AG04449 (cell line): ENCODE measurements at regions not wholly inside any gene's neighbourhood (a gene's known extent, or its start where the extent isn't known, plus 50 kb on each side); places are given as distances from the start of the nearest gene placed in this dataset.

ENCODE experiments used
- CTCF ChIA-PET: fragments of 350-600 bp; formaldehyde crosslinking; extraction: SDS; loops from one replicate; lab custom pipeline; 2021; ENCODE audit warnings: antibody characterized with exemption; lab: Yijun Ruan, JAX
- POLR2A ChIA-PET: fragments of 400-600, 350-600 bp; formaldehyde crosslinking; extraction: SDS; loops from one replicate; lab custom pipeline; 2020; ENCODE audit warnings: antibody characterized with exemption, inconsistent platforms; lab: Yijun Ruan, JAX
- DNase-seq: peaks from one replicate; pipeline ENCODE4 v3.0.0-alpha.2; 2010; ENCODE audit warnings: low read depth, low spot score
- H3K4me3 ChIP-seq: 2 replicates; pipeline ENCODE4 v1.5.1; 2011; ENCODE audit warnings: low read depth, mild to moderate bottlenecking, control low read depth, low read length
- CTCF ChIP-seq: IDR thresholded peaks from one replicate; pipeline ENCODE4 v1.5.1; 2011; ENCODE audit warnings: mild to moderate bottlenecking, moderate library complexity, low read length, control low read depth, inconsistent platforms; ENCODE audit not compliant: insufficient read depth; ENCODE audit errors: missing control alignments

DNA sequence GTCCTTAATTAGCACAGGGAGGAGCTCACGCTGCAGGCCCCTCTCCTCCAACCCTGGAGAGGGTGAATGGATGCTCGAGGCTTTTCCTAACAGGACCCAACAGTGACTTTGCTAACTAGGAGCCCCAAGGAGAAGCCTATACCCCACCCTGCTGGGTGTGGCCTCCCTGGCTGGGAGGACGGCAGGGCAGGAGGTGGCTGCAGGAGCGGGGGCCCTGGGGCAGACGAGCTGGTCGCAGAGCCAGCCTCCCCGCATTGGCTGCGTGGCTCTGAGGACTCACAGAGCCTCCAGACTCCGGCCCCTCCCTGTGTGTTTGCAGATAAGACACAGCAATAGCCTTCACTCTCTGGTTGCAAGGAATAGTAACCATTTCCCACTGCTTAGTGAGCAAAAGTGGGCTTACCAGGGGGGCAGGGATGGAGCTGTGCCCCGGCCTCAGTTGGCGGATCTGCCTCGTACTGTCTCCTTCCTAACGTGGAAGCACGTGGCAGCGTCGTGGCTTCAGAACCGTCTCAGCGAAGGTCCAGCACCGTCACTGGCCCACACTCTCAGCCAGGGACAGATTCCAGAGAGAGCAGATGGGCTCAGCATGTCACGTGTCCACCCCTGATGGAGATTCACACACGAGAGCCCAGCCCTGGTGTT lies 1087.5 kb downstream of the BRD1 start:
- ChIA-PET POLR2A (no interaction called here), CTCF (no interaction called here)
- H3K4me3 ChIP-seq = no peak overlapping the region
- no peak for TF ChIP-seq CTCF
- DNase-seq = no peak

GRCh38 chr22:48739348-48740085 lies 1088.2 kb downstream of the BRD1 start:
- ChIA-PET CTCF (no interaction called here), POLR2A (no interaction called here)
- H3K4me3 ChIP-seq = no peak overlapping the region
- DNase-seq = no peak
- no peak for TF ChIP-seq CTCF

DNA sequence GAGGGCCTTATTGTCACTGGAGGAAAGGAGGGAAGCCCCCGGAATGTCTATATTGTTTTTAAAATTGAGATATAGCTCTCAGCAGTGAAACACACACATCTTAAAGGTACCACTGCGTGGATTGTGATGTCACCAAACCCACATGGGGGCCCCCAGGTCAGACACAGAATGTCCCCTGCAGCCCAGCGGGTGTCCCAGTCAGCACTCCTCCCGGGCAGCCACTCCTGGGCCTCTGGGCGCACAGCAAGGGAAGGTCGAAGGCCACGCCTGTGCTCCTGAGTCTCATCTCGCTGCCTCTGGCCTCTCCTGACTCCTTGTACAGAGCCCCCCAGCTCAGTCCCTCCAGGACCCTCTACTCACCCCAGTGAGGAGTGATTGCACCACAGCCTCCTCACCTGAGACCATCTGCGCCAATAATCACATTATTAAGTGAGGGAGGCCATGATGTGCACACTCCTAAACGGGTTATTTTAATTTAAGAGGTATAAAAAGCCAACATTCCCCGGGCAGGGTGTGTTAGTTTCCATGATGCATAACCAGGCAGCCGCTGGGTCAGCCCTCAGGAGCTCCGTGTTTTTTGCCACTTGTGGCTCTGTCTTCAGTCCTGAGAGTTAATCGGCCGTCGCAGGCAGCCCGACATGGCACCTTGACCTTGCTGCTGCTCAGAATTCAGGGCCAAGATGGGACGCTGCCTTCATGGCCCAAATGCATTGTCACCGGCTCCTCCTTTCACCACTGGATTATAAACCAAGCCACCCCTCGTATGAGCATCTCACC lies 1089.3 kb downstream of the BRD1 start:
- H3K4me3 ChIP-seq = no peak overlapping the region
- POLR2A ChIA-PET = no interaction called here
- TF ChIP-seq CTCF = no peak
- CTCF ChIA-PET = no interaction called here
- DNase-seq = no peak

DNA sequence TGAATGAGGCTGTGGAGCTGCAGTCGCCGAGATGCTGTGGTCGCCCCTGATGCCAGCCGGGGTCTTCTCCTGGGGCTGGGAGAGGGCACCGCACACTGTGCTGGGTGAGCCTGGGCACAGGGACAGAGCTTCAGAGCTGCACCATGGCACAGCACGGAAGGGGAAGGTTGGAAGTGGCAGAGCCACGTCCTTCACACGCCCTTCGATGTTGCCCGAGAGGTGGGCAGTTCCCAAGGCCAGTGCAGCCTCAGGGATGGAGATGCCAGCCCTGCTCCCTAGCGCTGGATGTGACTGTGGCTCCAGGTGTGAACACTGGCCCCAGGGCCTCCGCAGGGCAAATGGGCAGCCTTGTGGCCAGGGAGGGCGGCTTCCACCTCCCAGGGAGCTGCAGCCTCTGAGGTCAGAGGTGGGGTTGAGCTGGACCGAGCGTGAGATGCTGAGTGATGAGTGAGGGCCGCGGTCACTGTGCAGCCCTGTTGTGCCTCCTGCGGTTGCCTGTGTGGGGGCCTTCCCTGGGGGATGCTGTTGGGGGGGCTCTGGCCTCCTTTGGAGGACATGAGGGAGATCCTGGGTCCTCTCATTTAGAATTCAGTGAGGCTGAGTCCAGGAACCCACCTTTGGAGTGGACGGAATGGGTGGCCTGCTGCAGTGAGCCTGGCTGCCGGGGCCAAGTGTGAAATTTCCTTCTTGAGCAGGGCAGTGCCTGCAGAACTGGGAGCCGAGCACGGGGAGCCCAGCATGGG lies 1090.0 kb downstream of the BRD1 start:
- ChIA-PET CTCF (no interaction called here), POLR2A (no interaction called here)
- DNase-seq = no peak
- TF ChIP-seq CTCF = no peak
- H3K4me3 ChIP-seq = no peak overlapping the region

DNA sequence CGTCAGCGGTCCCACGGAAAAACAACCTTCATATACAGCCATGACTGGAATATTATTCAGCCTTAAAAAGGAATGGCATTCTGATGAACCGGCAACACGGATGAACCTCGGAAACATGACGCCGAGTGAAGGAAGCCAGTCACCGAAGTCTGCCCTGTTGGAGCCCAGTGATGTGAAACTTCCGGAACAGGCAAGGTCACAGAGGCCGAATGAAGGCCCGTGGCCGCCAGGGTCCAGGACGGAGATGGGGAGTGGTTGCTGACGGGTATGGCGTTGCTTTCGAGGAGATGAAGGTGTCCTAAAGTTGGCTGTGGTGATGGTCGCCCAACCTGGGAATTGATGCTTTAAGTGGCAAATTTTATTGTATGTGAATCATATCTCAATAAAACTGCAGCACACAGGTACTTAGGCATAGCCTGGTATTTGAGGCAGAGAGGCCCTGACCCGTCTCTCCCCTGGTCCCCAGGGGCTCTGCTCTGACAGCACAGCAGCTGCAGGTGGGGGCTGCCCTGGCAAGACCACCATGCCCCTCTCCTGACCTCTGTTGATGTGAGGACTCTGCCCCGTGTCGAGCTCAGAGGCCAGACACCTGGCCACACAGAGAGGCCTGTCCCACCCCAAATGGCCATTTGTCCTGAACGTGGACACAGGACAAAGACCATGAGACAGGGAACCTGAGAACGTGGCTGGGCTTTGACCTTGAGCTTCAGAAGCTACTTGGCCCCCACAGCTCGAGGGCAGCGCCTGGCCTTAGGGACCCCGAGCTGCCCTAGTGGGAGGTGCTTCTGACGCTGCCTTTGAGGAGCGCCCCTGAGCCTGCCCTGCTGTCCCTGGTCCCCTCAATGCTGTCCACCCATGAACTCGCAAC lies 1090.8 kb downstream of the BRD1 start:
- TF ChIP-seq CTCF = no peak

More for the DNA sequence above, 1090.8 kb downstream of the BRD1 start:
- no peak overlapping the region for H3K4me3 ChIP-seq
- no peak for DNase-seq
- POLR2A ChIA-PET = no interaction called here
- CTCF ChIA-PET = no interaction called here
